ENCODE measurements at regions not wholly inside any gene's neighbourhood (a gene's known extent, or its start where the extent isn't known, plus 50 kb on each side); places are given as distances from the start of the nearest gene placed in this dataset.

- TF ChIP-seq FOXS1 (CRISPR knock-in tag; IDR thresholded peaks at IDR 0.05) (no peak), NPAS2 (CRISPR knock-in tag; IDR thresholded peaks at IDR 0.05; ENCODE audit: borderline replicate concordance) (no peak)
- TF ChIP-seq, protein P1, sequence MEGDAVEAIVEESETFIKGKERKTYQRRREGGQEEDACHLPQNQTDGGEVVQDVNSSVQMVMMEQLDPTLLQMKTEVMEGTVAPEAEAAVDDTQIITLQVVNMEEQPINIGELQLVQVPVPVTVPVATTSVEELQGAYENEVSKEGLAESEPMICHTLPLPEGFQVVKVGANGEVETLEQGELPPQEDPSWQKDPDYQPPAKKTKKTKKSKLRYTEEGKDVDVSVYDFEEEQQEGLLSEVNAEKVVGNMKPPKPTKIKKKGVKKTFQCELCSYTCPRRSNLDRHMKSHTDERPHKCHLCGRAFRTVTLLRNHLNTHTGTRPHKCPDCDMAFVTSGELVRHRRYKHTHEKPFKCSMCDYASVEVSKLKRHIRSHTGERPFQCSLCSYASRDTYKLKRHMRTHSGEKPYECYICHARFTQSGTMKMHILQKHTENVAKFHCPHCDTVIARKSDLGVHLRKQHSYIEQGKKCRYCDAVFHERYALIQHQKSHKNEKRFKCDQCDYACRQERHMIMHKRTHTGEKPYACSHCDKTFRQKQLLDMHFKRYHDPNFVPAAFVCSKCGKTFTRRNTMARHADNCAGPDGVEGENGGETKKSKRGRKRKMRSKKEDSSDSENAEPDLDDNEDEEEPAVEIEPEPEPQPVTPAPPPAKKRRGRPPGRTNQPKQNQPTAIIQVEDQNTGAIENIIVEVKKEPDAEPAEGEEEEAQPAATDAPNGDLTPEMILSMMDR (IDR thresholded peaks at IDR 0.05) = no peak
These were observed 220.2 kb upstream of the PLEKHG7 start (continued) for GRCh38 chr12:92482599-92482998.

GRCh38 chr12:92481066-92481465 is 221.7 kb upstream of the PLEKHG7 start:
- H3K4me3 ChIP-seq = no peak overlapping the region
- H3K4me2 ChIP-seq = no peak overlapping the region
- H3K4me1 ChIP-seq = no peaks in the 10 kb centered on the region
- ChIA-PET CTCF (interaction anchor here (1.3 kb wide), 1 partner anchor 76 kb away, joined by 3 read pairs; no protein-coding TSS in a partner anchor), POLR2A (no interaction called here)
- WGBS (ENCODE audit: missing lambda C conversion rate) = 87% methylated on average over 2 of the region's 2 CpGs
- no peak for DNase-seq (ENCODE audit: low read depth in 1 of 2, low spot score in 1 of 2)
- no peak for ATAC-seq
- TF ChIP-seq ESRRA (IDR thresholded peaks at IDR 0.05; ENCODE audit: borderline replicate concordance, low read length) (no peak), CEBPB (IDR thresholded peaks at IDR 0.05) (no peak), RFX5 (IDR thresholded peaks at IDR 0.05) (no peak), MAZ (IDR thresholded peaks at IDR 0.05; ENCODE audit: borderline replicate concordance, low read depth, low read length) (no peak), PBX3 (IDR thresholded peaks at IDR 0.05) (no peak), KDM5A (IDR thresholded peaks at IDR 0.05) (no peak)
- no peak overlapping the region for H3K27ac ChIP-seq
- H3K9me3 ChIP-seq = no peaks in the 10 kb centered on the region
- no peak for FAIRE-seq

GRCh38 chr12:92478692-92479091 is 224.1 kb upstream of the PLEKHG7 start:
- H3K9me3 ChIP-seq = no peaks in the 10 kb centered on the region
- DNase-seq (ENCODE audit: low read depth in 1 of 2, low spot score in 1 of 2) (no peak), ATAC-seq (no peak), FAIRE-seq (no peak)
- H3K4me2 ChIP-seq = no peak overlapping the region
- TF ChIP-seq NPAS2 (CRISPR knock-in tag; IDR thresholded peaks at IDR 0.05; ENCODE audit: borderline replicate concordance) (no peak), CHD2 (IDR thresholded peaks at IDR 0.05; ENCODE audit: low read length, partially characterized antibody) (no peak), HDAC2 (IDR thresholded peaks at IDR 0.05) (no peak), RCOR1 (IDR thresholded peaks at IDR 0.05; ENCODE audit: low read depth, low read length) (no peak), RNF2 (IDR thresholded peaks at IDR 0.05; ENCODE audit: borderline replicate concordance, low read depth) (no peak)
- ChIA-PET CTCF (interaction anchor here (2.5 kb wide), 1 partner anchor 16 kb away, joined by 9 read pairs; no protein-coding TSS in a partner anchor), POLR2A (no interaction called here)
- no peak overlapping the region for H3K4me3 ChIP-seq
- no peaks in the 10 kb centered on the region for H3K4me1 ChIP-seq
- WGBS (ENCODE audit: missing lambda C conversion rate) = 14% methylated on average over 2 of the region's 2 CpGs
- no peak overlapping the region for H3K27ac ChIP-seq

DNA sequence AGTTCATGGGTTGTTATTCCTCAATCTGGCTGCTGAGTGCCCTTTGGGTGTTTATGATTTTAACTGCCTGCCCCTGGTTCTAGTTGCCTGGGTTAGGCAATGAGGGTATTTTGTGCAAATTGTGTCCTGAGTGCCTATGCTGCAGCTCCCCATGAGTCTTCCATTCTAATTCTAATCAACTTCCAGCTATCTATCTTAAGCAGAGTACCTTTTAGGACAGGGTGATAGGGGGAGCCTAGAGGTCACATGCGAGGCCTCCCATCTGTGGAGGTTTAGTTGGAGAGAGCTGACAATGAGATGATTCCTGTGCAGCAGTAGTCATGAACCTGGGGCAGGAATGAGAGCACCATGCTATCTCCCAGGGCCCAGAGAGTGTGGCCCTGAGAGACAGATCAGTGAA is 225.9 kb upstream of the PLEKHG7 start:
- no peak for FAIRE-seq
- WGBS (ENCODE audit: missing lambda C conversion rate) = 76% methylated on average over 1 of the region's 1 CpG
- CTCF ChIA-PET = interaction anchor here (1.1 to 2.5 kb wide), 2 partner anchors 18 to 817 kb away, joined by 3 to 9 read pairs; no protein-coding TSS in a partner anchor

More for the DNA sequence above, 225.9 kb upstream of the PLEKHG7 start:
- Histone ChIP-seq H3K9me3 (no peaks in the 10 kb centered on the region), H3K4me1 (no peaks in the 10 kb centered on the region), H3K27ac (no peak overlapping the region), H3K4me2 (no peak overlapping the region), H3K4me3 (no peak overlapping the region)
- ATAC-seq (no peak), DNase-seq (ENCODE audit: low read depth in 1 of 2, low spot score in 1 of 2) (no peak)
- POLR2A ChIA-PET = no interaction called here
- TF ChIP-seq, protein P2, sequence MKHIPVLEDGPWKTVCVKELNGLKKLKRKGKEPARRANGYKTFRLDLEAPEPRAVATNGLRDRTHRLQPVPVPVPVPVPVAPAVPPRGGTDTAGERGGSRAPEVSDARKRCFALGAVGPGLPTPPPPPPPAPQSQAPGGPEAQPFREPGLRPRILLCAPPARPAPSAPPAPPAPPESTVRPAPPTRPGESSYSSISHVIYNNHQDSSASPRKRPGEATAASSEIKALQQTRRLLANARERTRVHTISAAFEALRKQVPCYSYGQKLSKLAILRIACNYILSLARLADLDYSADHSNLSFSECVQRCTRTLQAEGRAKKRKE (CRISPR knock-in tag; IDR thresholded peaks at IDR 0.05; ENCODE audit: low read depth) = no peak
- TF ChIP-seq ZFP36 (IDR thresholded peaks at IDR 0.05; ENCODE audit: borderline replicate concordance, partially characterized antibody) (no peak), PHF8 (IDR thresholded peaks at IDR 0.05; ENCODE audit: borderline replicate concordance, low read depth) (no peak), HES2 (IDR thresholded peaks at IDR 0.05) (no peak), USF2 (IDR thresholded peaks at IDR 0.05) (no peak), HEYL (CRISPR knock-in tag; IDR thresholded peaks at IDR 0.05) (no peak), HOXA7 (CRISPR knock-in tag; IDR thresholded peaks at IDR 0.05) (no peak), GATA3 (IDR thresholded peaks at IDR 0.05; ENCODE audit: borderline replicate concordance) (no peak)
- TF ChIP-seq, protein P1 (IDR thresholded peaks at IDR 0.05) = no peak

All from A549 (cell line).